LNCaP clone FGC (cell line): ENCODE measurements at regions not wholly inside any gene's neighbourhood (a gene's known extent, or its start where the extent isn't known, plus 50 kb on each side); places are given as distances from the start of the nearest gene placed in this dataset.

Source experiments
- DNase-seq: peaks from one replicate; pipeline ENCODE4 v3.0.0-alpha.2; 2011; ENCODE audit warnings: low read depth
- H3K4me3 ChIP-seq: 2 replicates; pipeline ENCODE4 v1.5.1; 2011; ENCODE audit warnings: mild to moderate bottlenecking, low read depth, low read length, control low read depth
- CTCF ChIP-seq: IDR thresholded peaks from 2 replicates; pipeline ENCODE4 v1.5.1; 2012; ENCODE audit warnings: mild to moderate bottlenecking; ENCODE audit not compliant: control insufficient read depth, insufficient read depth; ENCODE audit errors: extremely low read depth

DNA sequence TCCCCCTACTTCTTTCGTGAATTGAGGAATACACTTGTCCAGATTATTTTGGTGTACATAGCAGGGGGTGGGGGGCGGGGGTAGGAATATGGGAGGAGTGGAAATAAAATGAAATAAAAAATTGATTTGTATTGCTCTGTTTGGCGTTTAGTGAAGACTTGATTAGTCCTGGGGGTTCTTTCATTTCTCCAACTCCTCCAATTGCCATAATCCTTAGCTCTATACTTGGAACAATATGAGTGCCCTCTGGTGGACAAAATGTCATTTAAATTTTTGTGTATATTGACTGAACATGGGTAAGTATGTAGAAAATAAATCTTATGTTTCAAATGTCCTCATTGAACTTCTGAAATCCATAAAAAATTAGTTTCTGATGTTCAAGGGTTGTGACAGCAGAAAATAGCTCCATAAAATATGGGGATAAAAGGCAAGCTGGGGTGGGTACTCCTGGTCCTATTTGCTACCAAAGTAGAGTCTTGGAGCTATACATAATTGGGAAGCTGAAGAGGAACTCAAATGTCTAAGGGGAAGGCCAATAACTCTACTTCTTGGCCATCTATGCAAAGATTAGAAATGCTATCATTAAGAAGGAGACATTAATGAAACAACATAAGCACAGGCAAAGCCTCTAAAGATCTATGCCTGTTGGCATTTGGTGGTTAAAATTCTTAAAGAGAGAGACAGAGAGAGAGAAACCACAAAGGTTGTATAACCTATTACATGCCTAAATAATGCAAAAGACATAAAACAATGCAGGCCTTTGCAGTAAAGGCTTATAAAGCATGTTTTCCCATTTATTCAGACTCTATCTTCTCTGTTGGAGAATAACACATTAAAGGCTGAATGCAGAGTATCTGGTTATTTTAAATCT, 421.6 kb downstream of the METTL15 start:
- H3K4me3 ChIP-seq: no peak overlapping the region
- peak; percentile 44 for TF ChIP-seq CTCF
- no peak for DNase-seq

DNA sequence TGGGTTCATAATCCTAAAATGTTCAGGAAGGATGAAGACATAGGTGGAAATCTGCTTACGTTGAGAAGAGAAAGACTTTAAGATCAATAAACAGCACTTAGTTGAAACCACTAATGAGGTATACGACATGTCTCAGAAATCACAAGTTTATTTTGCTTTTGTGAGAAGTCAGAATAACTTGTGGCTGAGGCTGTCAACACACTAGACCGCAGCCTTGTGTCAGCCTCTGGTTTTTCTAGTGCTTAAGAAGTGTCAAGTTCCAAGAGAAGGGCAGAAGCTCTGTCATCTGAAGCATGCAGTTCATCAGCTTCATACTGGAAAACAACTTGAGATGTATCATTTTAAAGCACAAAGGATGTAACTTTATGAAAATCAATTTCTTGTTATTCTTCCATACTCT, 420.9 kb downstream of the METTL15 start:
- no peak overlapping the region for H3K4me3 ChIP-seq
- TF ChIP-seq CTCF: no peak
- no peak for DNase-seq

GRCh38 chr11:28528217-28528616, 420.0 kb downstream of the METTL15 start:
- TF ChIP-seq CTCF: no peak
- H3K4me3 ChIP-seq: no peak overlapping the region
- no peak for DNase-seq

DNA sequence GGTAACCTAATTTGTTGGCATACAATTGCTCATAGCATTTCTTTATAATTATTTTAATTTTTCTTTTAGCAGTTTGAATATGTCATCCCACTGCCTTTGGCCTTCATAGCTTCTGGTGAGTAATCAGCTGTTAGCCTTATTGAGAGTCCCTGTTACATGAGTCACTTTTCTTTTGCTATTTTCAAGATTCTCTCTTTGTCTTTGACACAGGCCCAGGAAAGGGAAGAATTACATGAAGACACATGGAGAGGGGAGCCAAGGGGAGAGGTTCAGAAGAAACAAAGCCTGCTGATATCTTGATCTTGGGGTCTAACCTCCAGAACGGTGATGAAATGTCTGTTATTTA, 418.2 kb downstream of the METTL15 start:
- no peak for DNase-seq
- no peak overlapping the region for H3K4me3 ChIP-seq
- no peak for TF ChIP-seq CTCF

- DNase-seq: no peak
- H3K4me3 ChIP-seq: no peak overlapping the region
- TF ChIP-seq CTCF: no peak
These were observed 417.6 kb downstream of the METTL15 start for GRCh38 chr11:28525636-28526405.

DNA sequence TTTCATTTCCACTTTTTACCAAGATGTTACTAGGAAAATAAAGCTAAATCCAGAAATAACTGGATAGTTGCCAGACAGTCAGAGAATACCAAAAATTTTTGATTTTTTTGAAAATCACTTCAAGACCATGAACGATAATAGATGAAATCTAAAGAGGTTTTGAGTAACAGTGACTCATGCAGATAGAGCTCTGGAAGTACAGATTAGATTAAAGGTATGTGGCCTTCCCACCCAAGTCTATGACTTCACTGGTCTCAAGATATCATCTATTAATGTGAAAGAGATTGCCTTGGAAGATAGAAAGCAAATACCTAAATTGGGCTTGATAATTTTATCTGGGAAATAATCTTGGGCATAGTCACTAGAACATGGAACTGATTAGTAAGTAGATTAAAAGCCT, 415.9 kb downstream of the METTL15 start:
- no peak for TF ChIP-seq CTCF
- no peak overlapping the region for H3K4me3 ChIP-seq
- DNase-seq: no peak
